HG03558 (cell line): ENCODE measurements at regions not wholly inside any gene's neighbourhood (a gene's known extent, or its start where the extent isn't known, plus 50 kb on each side); places are given as distances from the start of the nearest gene placed in this dataset.

Experiments used
- ATAC-seq: cut with Tn5 transposase; IDR thresholded peaks from one replicate; pipeline ENCODE4 v1.9.1; 2021; ENCODE audit warnings: moderate number of reproducible peaks; ENCODE audit not compliant: unreplicated experiment; ENCODE audit errors: extremely low read depth

GRCh38 chr3:124386996-124387595, 343.2 kb upstream of the UMPS start:
- no peak for ATAC-seq

DNA sequence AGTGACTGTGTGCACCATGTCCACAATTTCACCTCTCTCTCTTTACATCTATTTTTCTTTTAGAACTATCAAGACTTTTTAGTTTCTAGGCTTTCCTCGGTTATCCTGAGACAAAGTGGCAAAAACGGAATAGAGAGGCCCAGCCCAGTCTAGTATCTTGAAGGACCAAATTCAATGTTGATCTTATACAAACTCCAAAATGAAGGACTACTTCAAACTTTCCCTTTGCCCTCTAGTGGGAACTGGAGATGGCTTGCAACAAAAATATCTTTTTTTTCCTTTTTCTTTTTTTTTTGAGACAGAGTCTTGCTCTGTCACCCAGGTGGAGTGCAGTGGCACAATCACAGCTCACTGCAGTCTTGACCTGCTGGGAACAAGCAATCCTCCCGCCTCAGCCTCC, 338.5 kb upstream of the UMPS start:
- no peak for ATAC-seq

DNA sequence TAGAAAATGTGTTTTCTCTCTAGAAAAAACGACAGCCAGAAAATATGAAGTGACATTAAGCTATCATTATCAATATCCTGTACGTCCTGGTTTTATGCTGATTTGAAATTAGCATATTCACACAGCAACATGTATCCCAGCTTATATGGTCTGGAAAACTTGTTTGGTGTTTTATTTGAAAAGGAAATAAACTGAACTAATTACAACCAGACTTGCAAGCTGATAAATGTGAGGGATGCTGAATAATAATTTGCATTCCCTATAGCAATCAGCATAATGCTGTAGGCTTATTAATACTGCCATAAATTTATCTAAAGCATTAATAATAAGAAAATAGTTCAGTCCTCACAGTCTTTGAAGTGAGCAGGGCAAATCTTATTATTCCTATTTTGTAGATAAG, 336.9 kb upstream of the UMPS start:
- ATAC-seq = no peak

- no peak for ATAC-seq
Observed at GRCh38 chr3:124395162-124395561, 335.1 kb upstream of the UMPS start.

DNA sequence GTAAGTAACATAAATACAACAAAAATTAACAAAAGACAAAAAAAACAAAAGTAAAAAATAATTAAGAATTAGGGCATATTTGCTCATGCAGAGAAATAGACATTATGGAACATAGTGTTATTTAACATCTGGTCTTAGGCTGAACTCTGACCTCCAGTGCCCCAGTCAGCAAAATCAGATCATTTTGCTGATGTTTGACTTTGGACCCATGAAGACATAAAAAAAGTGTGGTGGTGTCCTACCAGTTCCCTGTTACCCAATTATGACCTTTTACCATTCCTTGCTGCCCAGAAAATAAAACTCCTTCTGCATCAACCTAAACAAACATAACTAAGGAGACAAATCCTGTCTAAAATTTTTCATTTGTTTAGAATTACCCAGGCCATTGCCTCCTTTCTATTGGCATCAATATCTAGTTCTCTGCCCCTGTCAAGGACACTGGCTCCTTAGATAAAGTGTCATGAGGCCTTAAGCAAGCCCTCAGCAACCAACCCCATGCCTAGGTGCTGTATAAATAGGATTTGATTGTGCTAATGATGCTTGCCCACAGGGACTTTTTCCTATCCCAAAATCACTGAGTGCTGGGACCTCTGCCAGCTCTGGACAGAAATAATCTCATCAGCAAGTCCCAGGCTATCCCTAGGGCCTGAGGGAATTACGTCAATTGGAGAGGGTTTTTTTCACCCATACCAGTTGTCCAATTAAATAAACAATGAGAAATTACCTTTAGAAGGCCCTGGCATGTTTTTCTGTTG, 334.5 kb upstream of the UMPS start:
- ATAC-seq = no peak

DNA sequence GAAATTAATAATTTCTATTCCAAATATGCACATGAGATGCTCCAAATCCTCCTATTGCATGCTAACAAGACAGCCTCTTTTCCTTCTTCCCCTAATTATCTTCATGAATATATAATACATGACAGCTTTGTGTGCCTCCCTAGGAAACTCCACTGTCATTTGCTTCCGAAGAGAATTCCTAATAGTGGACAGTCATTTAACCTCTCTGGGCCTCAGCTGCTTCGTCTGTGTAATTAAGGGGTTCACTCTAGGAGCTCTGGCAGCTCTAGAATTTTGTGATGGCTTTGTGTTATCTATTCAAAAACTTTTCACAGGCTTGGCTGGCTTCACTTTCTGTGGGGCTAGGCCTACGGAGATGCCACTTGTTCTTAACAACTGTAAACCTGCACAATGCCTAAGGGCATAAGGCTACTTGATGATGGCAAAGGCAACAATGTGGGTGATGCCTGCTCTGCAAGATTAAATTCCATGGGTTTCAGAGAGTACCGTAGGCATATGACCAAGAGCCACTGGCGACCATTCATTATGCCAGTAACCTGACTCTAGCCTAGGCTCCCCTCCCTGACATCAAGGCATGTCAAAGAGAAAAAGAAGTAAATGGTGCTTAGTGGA, 333.8 kb upstream of the UMPS start:
- no peak for ATAC-seq

DNA sequence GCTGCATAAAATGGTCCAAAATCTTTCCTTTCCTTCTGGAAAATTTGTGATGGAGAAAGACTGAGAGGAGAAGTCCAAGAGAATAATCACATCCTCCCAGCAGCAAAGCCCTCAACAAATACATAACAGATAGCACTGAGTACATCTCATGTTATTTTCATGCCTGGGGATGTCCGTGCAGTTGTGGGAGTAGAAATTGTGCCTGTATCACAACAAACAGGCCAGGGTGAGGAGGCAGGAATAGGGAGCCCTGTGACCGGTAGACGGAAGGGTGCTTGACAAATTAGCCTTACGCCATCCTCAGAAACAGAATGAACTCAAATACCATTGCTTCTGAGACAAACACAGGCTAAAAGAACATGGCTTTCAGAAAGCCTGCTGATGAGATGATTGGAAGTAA, 333.2 kb upstream of the UMPS start:
- no peak for ATAC-seq

GRCh38 chr3:124398594-124398993, 331.7 kb upstream of the UMPS start:
- ATAC-seq = no peak

DNA sequence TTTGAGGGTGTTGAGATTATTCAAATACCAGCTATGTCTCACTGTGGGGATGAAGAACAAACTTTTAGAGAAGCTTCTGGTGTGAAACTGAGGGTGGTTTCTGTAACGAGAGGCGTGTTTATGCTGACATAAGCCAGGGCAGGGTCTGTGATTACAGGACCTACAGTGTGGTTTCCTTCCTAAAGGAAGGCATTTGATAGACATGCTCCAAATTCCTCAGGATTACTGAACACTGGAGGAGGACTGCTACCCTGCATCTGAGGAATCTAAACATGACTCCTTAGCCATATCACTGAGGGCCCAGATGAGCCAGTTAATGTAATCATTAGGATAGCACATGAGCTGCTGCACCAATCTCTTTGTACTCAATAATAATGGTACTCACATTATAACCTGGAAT, 328.4 kb upstream of the UMPS start:
- no peak for ATAC-seq

DNA sequence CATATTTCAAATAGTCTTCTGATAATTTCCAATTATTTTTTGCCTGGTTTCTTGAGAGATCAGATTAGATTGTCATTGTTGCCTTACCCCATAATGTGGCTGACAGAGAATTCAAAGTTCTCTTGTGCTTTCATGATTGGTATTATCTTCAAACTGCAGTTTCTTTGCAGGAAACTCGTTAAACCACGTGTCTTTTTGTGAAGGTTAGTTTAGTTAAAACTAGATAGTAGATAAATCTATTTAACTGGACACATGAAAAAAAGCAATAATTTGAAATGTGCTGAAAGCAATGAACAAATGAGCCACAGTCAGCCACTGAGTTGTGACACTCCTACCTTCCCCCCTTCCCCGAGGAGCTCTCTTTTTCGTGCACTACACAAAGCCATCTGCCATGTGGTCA, 327.5 kb upstream of the UMPS start:
- no peak for ATAC-seq

GRCh38 chr3:124404621-124405020, 325.6 kb upstream of the UMPS start:
- ATAC-seq = no peak

- ATAC-seq = no peak
Observed at GRCh38 chr3:124407260-124407659, 323.0 kb upstream of the UMPS start.

DNA sequence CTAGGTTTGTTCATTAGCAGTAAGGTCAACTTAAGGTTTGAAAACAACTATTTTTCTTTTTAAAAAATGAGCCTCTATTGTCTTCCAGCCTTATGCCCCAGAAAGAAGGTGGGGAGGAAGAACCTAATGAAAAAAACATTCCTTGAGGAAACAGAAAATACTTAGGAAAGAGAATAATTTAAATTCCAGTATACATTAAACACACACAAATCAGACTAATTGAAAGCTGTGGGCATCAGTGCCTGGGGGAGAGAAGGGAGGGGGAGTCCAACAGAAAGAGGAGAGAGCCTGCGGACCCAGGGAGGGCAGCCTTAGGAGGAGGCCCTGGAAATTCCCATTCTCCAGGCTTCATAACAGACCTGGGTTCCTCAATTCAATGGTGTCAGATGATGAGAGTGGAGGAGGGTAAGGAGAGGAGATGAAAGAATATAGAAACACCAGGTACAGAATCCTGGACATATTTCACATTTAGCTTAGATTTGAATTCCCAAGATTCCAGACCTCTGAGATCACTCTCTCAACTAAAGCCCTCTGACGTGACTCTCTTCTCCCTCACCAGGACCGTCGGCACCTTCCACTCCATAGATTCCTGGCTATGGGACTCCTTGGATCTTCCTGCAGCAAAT, 320.5 kb upstream of the UMPS start:
- ATAC-seq = no peak

- no peak for ATAC-seq
Observed at GRCh38 chr3:124410471-124410870, 319.8 kb upstream of the UMPS start.

GRCh38 chr3:124411728-124412127, 318.5 kb upstream of the UMPS start:
- ATAC-seq = no peak

DNA sequence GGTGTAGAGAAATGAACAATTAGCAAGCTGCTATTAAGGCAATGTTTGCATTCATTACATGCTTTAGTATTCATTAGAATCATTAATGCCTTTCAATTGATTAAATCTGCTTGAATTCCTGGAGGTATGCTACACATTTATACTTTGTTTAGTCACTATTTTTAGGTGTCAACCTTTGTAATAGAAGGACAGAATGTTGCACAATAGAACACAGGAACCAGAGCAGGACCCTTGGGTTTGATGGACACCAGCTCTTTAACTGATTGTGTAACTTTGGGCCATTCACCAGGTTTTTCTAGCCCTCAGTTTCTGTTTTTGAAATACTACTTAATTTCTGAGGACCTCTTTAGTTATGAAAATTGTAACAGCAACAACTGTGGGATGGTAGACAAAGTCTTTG, 317.6 kb upstream of the UMPS start:
- no peak for ATAC-seq

DNA sequence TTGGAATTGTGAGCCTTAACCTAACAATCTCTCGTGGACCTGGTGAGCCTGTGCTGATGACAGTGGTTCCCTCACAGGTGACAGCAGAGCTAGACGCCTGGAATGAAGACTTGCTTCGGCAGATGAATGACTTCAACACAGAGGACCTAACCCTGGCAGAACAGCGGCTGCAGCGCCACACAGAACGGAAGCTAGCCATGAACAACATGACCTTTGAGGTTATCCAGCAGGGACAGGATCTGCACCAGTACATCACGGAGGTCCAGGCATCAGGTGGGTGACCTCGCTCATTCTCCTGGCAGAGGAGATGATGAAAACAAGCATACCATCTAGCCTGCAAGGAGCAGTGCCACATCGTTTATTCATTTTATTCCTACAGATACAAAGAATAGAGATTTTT, 316.9 kb upstream of the UMPS start:
- ATAC-seq = no peak

DNA sequence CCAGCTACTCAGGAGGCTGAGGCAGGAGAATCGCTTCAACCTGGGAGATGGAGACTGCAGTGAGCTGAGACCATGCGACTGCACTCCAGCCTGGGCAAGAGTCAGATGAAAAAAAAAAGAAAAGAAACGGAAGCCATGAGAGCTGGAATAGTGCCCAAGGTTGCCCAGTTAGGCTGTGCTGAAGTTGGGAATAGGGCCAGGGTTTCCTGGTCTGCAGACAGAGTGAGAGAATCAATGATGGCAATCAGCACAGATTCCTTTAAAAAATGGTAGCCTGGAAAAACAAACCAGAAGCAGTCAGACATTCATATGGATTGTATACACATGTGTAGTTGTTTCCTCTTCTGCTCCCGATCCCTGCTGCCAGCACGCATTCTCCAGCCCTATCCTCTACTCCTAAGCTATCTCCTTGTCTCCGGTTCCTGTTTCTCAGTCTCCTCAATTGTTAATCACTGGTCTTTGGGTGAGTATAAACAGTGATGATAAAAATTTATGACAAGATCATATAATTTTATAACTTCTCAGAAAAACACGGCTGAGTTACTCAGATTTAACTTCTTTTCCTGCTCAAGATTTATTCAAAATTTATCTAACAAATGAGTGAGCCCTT, 316.2 kb upstream of the UMPS start:
- no peak for ATAC-seq

- no peak for ATAC-seq
Observed at GRCh38 chr3:124415446-124415960, 314.7 kb upstream of the UMPS start.

GRCh38 chr3:124419303-124419702, 310.9 kb upstream of the UMPS start:
- ATAC-seq = no peak

DNA sequence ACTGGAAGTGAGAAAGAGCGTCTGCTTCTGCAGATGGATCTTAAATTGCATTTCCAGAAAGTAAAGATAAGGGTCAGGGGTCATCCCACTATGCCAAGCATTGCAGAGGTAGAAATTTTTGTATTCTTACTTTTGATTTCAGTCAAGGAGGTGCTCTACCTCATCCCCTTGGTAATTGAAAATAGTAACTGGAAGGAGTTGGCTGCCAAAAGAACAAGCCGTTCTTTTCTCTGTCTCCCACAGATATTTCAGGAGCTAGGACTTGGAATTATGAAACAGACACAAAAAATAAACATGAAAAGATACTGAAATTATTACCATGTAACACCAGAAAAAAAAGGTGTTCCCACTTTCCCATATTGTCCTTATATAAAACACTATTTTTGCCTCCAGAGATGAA, 309.9 kb upstream of the UMPS start:
- no peak for ATAC-seq
